ENCODE measurements at regions not wholly inside any gene's neighbourhood (a gene's known extent, or its start where the extent isn't known, plus 50 kb on each side); places are given as distances from the start of the nearest gene placed in this dataset.
"Not testable (repeated sequence)": the region's sequence is repeated elsewhere in the genome, so short reads cannot be mapped to it uniquely, and the experiment has no call there.

- H3K36me3 ChIP-seq: no peaks in the 10 kb centered on the region
- no peaks in the 10 kb centered on the region for H3K9me3 ChIP-seq (replicated peaks)
- H3K27me3 ChIP-seq: peaks cover 5% of the 10 kb centered on the region; the same call in 1 of the 2 replicates
- no peak overlapping the region for H3K27ac ChIP-seq
- H3K4me1 ChIP-seq: 0 out of 2 replicates have a peak, but pooled peaks cover 2% of the 10 kb centered on the region
- DNase-seq: no peak
- H3K4me3 ChIP-seq: no peak overlapping the region
Measured at GRCh38 chr9:135284386-135285134, 195.0 kb upstream of the PPP1R26 start.

- H3K9me3 ChIP-seq (replicated peaks); H3K27ac ChIP-seq; DNase-seq; H3K4me1 ChIP-seq; H3K4me3 ChIP-seq; H3K36me3 ChIP-seq: not testable (repeated sequence)
- peaks cover 11% of the 10 kb centered on the region for H3K27me3 ChIP-seq
Measured at GRCh38 chr9:135286187-135286925, 193.2 kb upstream of the PPP1R26 start.

GRCh38 chr9:135286961-135287360, 192.6 kb upstream of the PPP1R26 start:
- no peak overlapping the region for H3K27ac ChIP-seq
- H3K36me3 ChIP-seq: no peaks in the 10 kb centered on the region
- H3K27me3 ChIP-seq: peaks cover 11% of the 10 kb centered on the region
- 0 out of 2 replicates have a peak, but pooled peaks cover 2% of the 10 kb centered on the region for H3K4me1 ChIP-seq
- DNase-seq: no peak
- H3K9me3 ChIP-seq (replicated peaks): no peaks in the 10 kb centered on the region
- H3K4me3 ChIP-seq: no peak overlapping the region

GRCh38 chr9:135287627-135288026, 192.0 kb upstream of the PPP1R26 start:
- H3K4me3 ChIP-seq: no peak overlapping the region
- no peaks in the 10 kb centered on the region for H3K4me1 ChIP-seq
- no peak for DNase-seq
- H3K36me3 ChIP-seq: no peaks in the 10 kb centered on the region
- H3K9me3 ChIP-seq (replicated peaks): no peaks in the 10 kb centered on the region
- H3K27ac ChIP-seq: no peak overlapping the region
- H3K27me3 ChIP-seq: peaks cover 11% of the 10 kb centered on the region

GRCh38 chr9:135288054-135288453, 191.5 kb upstream of the PPP1R26 start:
- H3K4me1 ChIP-seq: no peaks in the 10 kb centered on the region
- no peak overlapping the region for H3K4me3 ChIP-seq
- no peaks in the 10 kb centered on the region for H3K36me3 ChIP-seq
- H3K27me3 ChIP-seq: peaks cover 11% of the 10 kb centered on the region
- H3K9me3 ChIP-seq (replicated peaks): no peaks in the 10 kb centered on the region
- no peak for DNase-seq
- no peak overlapping the region for H3K27ac ChIP-seq

- no peaks in the 10 kb centered on the region; the same call in 1 of the 2 replicates for H3K9me3 ChIP-seq (replicated peaks)
- H3K4me3 ChIP-seq: no peak overlapping the region
- H3K27ac ChIP-seq: no peak overlapping the region
- H3K36me3 ChIP-seq: no peaks in the 10 kb centered on the region
- no peak for DNase-seq
- H3K4me1 ChIP-seq: peaks cover 6% of the 10 kb centered on the region
- H3K27me3 ChIP-seq: peaks cover 13% of the 10 kb centered on the region
Measured at GRCh38 chr9:135289081-135289491, 190.5 kb upstream of the PPP1R26 start.

- Histone ChIP-seq H3K27me3 (peaks cover 15% of the 10 kb centered on the region), H3K27ac (no peak overlapping the region), H3K9me3 (replicated peaks) (no peaks in the 10 kb centered on the region; the same call in 1 of the 2 replicates), H3K36me3 (no peaks in the 10 kb centered on the region), H3K4me1 (peaks cover 7% of the 10 kb centered on the region), H3K4me3 (no peak overlapping the region)
- no peak for DNase-seq
Measured at GRCh38 chr9:135290086-135290485, 189.5 kb upstream of the PPP1R26 start.

- Histone ChIP-seq H3K27ac (no peak overlapping the region), H3K4me3 (no peak overlapping the region), H3K36me3 (no peaks in the 10 kb centered on the region), H3K9me3 (replicated peaks) (no peaks in the 10 kb centered on the region; the same call in 1 of the 2 replicates), H3K4me1 (peaks cover 7% of the 10 kb centered on the region), H3K27me3 (peaks cover 15% of the 10 kb centered on the region)
- DNase-seq: no peak
Measured at GRCh38 chr9:135290566-135290965, 189.0 kb upstream of the PPP1R26 start.

GRCh38 chr9:135291165-135291564, 188.4 kb upstream of the PPP1R26 start:
- H3K27me3 ChIP-seq: peaks cover 15% of the 10 kb centered on the region
- H3K4me3 ChIP-seq: no peak overlapping the region

GRCh38 chr9:135294836-135295235, 184.7 kb upstream of the PPP1R26 start:
- peaks cover 7% of the 10 kb centered on the region for H3K4me1 ChIP-seq
- H3K27me3 ChIP-seq: peaks cover 35% of the 10 kb centered on the region
- peak; percentile 35 to 38 for DNase-seq

More at GRCh38 chr9:135291165-135291564, 188.4 kb upstream of the PPP1R26 start:
- Histone ChIP-seq H3K4me1 (peaks cover 7% of the 10 kb centered on the region), H3K36me3 (no peaks in the 10 kb centered on the region), H3K27ac (no peak overlapping the region), H3K9me3 (replicated peaks) (no peaks in the 10 kb centered on the region; the same call in 1 of the 2 replicates)
- no peak for DNase-seq

GRCh38 chr9:135295551-135296300, 183.9 kb upstream of the PPP1R26 start:
- H3K9me3 ChIP-seq (replicated peaks): no peaks in the 10 kb centered on the region; the same call in 1 of the 2 replicates
- H3K36me3 ChIP-seq: no peaks in the 10 kb centered on the region
- no peak overlapping the region for H3K4me3 ChIP-seq
- H3K27ac ChIP-seq: no peak overlapping the region
- peaks cover 7% of the 10 kb centered on the region for H3K4me1 ChIP-seq
- DNase-seq: no peak
- H3K27me3 ChIP-seq: peaks cover 35% of the 10 kb centered on the region; the same call in 1 of the 2 replicates

More at GRCh38 chr9:135294836-135295235, 184.7 kb upstream of the PPP1R26 start:
- Histone ChIP-seq H3K36me3 (no peaks in the 10 kb centered on the region), H3K27ac (no peak overlapping the region), H3K4me3 (no peak overlapping the region), H3K9me3 (replicated peaks) (no peaks in the 10 kb centered on the region; the same call in 1 of the 2 replicates)

- Histone ChIP-seq H3K4me3 (no peak overlapping the region), H3K36me3 (no peaks in the 10 kb centered on the region), H3K4me1 (peaks cover 7% of the 10 kb centered on the region), H3K27ac (no peak overlapping the region), H3K9me3 (replicated peaks) (no peaks in the 10 kb centered on the region; the same call in 1 of the 2 replicates), H3K27me3 (peaks cover 31% of the 10 kb centered on the region; the same call in 1 of the 2 replicates)
- no peak for DNase-seq
Measured at GRCh38 chr9:135296735-135297455, 182.7 kb upstream of the PPP1R26 start.

GRCh38 chr9:135297456-135298075, 182.0 kb upstream of the PPP1R26 start:
- H3K9me3 ChIP-seq (replicated peaks): no peaks in the 10 kb centered on the region; the same call in 1 of the 2 replicates
- H3K27ac ChIP-seq: no peak overlapping the region
- H3K4me3 ChIP-seq: no peak overlapping the region
- H3K4me1 ChIP-seq: peaks cover 7% of the 10 kb centered on the region
- peaks cover 37% of the 10 kb centered on the region for H3K27me3 ChIP-seq
- no peaks in the 10 kb centered on the region for H3K36me3 ChIP-seq
- DNase-seq: no peak

GRCh38 chr9:135299239-135299590, 180.4 kb upstream of the PPP1R26 start:
- Histone ChIP-seq H3K27ac (no peak overlapping the region), H3K27me3 (peaks cover 38% of the 10 kb centered on the region), H3K9me3 (replicated peaks) (no peaks in the 10 kb centered on the region; the same call in 1 of the 2 replicates), H3K4me3 (no peak overlapping the region), H3K36me3 (no peaks in the 10 kb centered on the region), H3K4me1 (no peaks in the 10 kb centered on the region)
- no peak for DNase-seq
